Kidney (tissue), 13 donors: ENCODE measurements at regions not wholly inside any gene's neighbourhood (a gene's known extent, or its start where the extent isn't known, plus 50 kb on each side); places are given as distances from the start of the nearest gene placed in this dataset.

Source experiments
- DNase-seq, 5 donors: peaks; one replicate each; pipeline ENCODE4 v3.0.0-alpha.2; 2013 to 2020
- FAIRE-seq: peaks from 2 replicates; lab custom pipeline; 2012; peaks lifted over from hg19 to GRCh38; lab: Jason Lieb, UNC
- H3K27ac ChIP-seq, 2 donors: one replicate each; pipeline ENCODE4 v1.7.0; 2013; ENCODE audit warnings: low read depth in 2 of 2, low read length in 2 of 2, inconsistent platforms in 1 of 2
- H3K27me3 ChIP-seq: one replicate; pipeline ENCODE4 v1.7.1; 2013; ENCODE audit warnings: low read length, inconsistent platforms; ENCODE audit not compliant: control insufficient read depth, insufficient read depth
- H3K36me3 ChIP-seq, 3 donors: one replicate each; pipeline versions ENCODE4 v1.7.0 to v1.7.1; 2013; ENCODE audit warnings: low read length in 3 of 3, control low read depth in 1 of 3, inconsistent platforms in 1 of 3; ENCODE audit not compliant: insufficient read depth in 3 of 3, control insufficient read depth in 2 of 3
- H3K4me1 ChIP-seq, 3 donors: one replicate each; pipeline versions ENCODE4 v1.7.0 to v1.7.1; 2013; ENCODE audit warnings: low read length in 3 of 3, inconsistent platforms in 1 of 3, low read depth in 1 of 3; ENCODE audit not compliant: control insufficient read depth in 2 of 3, insufficient read depth in 2 of 3
- H3K4me3 ChIP-seq, 3 donors: one replicate each; pipeline versions ENCODE4 v1.7.0 to v1.8.1; 2013; ENCODE audit warnings: low read length in 3 of 3, control low read depth in 1 of 3, inconsistent platforms in 1 of 3
- H3K9ac ChIP-seq, 3 donors: one replicate each; pipeline versions ENCODE4 v1.7.0 to v1.7.1; 2013; ENCODE audit warnings: low read length in 3 of 3, control low read depth in 1 of 3, inconsistent platforms in 1 of 3
- H3K9me3 ChIP-seq, 3 donors: one replicate each; pipeline versions ENCODE4 v1.7.0 to v1.7.1; 2013; ENCODE audit warnings: low read length in 3 of 3, control low read depth in 1 of 3, inconsistent platforms in 1 of 3; ENCODE audit not compliant: control insufficient read depth in 2 of 3, insufficient read depth in 1 of 3
- CTCF ChIP-seq: IDR thresholded peaks from 3 replicates; pipeline ENCODE4 v1.5.1; 2012; ENCODE audit warnings: mild to moderate bottlenecking, moderate library complexity, borderline replicate concordance; ENCODE audit not compliant: insufficient read depth; ENCODE audit errors: extremely low read depth
- intact Hi-C: fragments of 100-400 bp; cut with DNase I; formaldehyde crosslinking; loops from one replicate; pipeline ENCODE4 v1.11.1; 2022
- donor health status: control.
- donor health status: control.
- donor health status: control.
- donor health status: control.
- donor health status: control.
- donor health status: DM: yes; HTN: yes; CAD: no.
- donor health status: Normal renal cell carcinoma (clear cell type).

DNA sequence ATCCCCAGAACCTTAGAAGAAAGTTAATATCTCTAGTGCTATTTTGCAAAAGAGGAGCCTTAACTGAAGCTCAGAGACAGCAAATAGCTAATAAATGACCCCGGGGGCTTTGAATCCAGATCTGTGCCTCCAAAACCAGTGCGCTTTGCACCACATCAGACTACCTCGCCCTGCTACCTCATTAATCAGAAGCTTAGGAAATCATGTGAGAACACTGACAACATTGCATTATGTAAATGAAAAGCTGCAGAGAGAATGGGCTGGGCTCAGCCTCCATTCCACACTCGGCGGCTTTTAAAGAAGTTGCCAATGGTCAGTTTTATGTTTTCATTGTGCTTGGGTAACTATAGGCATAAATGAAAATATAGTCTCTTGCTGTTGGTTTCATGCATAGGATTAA lies 54.0 kb upstream of the STMND1 start:
- Histone ChIP-seq H3K27ac (no peak overlapping the region), H3K36me3 (no peaks in the 10 kb centered on the region), H3K27me3 (no peaks in the 10 kb centered on the region), H3K9me3 (no peaks in the 10 kb centered on the region), H3K4me3 (no peak overlapping the region), H3K4me1 (no peaks in the 10 kb centered on the region), H3K9ac (no peak overlapping the region)
- no peak for DNase-seq
- no peak for FAIRE-seq
- intact Hi-C loops: no loop called here
- TF ChIP-seq CTCF: no peak

DNA sequence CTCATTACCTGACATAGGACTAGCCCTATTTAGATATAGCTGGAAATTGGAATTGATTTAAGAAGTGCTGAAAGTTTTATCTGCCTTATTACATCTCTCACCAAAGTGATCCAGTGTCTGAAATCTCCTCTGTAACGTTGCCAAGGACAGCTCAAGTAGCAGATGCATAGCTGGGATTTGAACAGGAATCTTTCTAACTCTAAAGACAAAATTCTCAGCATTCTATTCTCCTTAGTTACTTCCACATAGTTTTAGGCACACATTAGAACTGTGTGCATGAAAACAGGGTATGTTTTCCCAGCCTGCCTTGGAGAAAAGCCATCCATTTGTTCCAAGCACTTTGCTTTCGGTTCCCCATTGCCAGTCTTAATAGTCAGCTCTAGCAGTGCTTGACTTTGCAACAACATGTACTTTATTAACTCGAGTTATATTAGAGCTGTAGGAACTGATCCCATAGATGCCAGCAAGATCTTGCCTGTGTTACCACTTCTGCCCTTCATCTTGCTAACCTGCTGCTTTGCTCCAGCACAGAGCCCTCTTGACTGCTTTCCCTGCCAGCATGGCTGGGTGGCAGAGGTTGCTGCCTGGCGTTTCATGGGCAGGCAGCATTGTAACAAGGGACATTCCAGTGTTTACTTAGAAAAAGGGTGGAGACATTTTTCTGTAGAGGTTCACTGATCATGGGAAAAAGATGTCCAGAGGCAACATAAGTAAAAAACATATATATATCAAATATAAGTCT lies 56.1 kb upstream of the STMND1 start:
- H3K9me3 ChIP-seq: no peaks in the 10 kb centered on the region
- no peak overlapping the region for H3K4me3 ChIP-seq
- no peaks in the 10 kb centered on the region for H3K4me1 ChIP-seq
- H3K36me3 ChIP-seq: no peaks in the 10 kb centered on the region
- H3K27me3 ChIP-seq: no peaks in the 10 kb centered on the region
- no peak for TF ChIP-seq CTCF
- DNase-seq: no peak
- intact Hi-C loops: no loop called here
- no peak for FAIRE-seq
- H3K9ac ChIP-seq: no peak overlapping the region
- peak overlapping the region in 1 of 2 donors; percentile 14 for H3K27ac ChIP-seq

DNA sequence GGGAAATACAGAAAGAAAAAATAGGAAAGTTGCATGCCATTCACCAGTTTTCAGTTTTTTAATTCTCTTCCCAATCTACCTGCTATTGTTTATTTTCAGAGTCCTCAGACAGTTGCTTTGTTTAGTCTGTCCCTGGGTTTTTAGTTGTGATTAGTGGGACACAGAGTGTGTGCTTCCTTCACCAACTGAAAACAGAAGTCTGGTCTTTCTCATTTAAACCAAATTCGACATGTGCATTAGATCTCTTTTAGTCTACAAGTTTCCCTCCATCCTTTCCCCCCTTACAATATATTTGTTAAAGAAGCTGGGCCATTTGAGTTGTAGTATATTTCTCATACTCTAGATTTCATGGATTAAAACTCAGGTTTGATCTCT lies 58.7 kb upstream of the STMND1 start:
- Histone ChIP-seq H3K36me3 (no peaks in the 10 kb centered on the region), H3K4me1 (no peaks in the 10 kb centered on the region), H3K9ac (no peak overlapping the region), H3K4me3 (no peak overlapping the region), H3K27me3 (no peaks in the 10 kb centered on the region), H3K27ac (no peak overlapping the region), H3K9me3 (no peaks in the 10 kb centered on the region)
- intact Hi-C loops: no loop called here
- DNase-seq: no peak
- FAIRE-seq: no peak
- TF ChIP-seq CTCF: no peak
